AG08396 (cell line): ENCODE measurements at regions not wholly inside any gene's neighbourhood (a gene's known extent, or its start where the extent isn't known, plus 50 kb on each side); places are given as distances from the start of the nearest gene placed in this dataset.
A peak's percentile ranks its signal among the peaks of the same experiment; 100 is the strongest.
"Not testable (repeated sequence)": the region's sequence is repeated elsewhere in the genome, so short reads cannot be mapped to it uniquely, and the experiment has no call there.

Experiments used
- DNase-seq: peaks from one replicate; pipeline ENCODE4 v3.0.0; 2012; ENCODE audit warnings: low spot score, mixed read lengths

DNA sequence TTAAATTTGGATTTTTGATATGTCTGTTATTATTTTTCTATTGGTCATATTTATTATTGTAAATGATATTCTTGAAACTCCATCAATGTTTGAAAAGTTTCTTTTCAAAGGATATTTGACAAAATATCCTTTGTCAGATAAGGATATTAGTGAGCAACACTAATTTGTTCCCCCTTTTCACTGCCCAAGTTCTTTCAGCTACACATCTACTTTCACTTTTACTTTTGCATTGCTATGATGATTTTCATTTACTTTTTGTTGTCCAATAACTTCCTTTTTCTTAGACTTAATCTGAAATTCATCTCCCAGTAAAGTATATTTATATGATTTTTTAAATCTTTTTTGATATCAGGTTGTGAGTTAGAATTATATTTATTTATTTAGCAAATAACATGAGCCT lies 542.3 kb upstream of the ADGRL3 start:
- no peak for DNase-seq

DNA sequence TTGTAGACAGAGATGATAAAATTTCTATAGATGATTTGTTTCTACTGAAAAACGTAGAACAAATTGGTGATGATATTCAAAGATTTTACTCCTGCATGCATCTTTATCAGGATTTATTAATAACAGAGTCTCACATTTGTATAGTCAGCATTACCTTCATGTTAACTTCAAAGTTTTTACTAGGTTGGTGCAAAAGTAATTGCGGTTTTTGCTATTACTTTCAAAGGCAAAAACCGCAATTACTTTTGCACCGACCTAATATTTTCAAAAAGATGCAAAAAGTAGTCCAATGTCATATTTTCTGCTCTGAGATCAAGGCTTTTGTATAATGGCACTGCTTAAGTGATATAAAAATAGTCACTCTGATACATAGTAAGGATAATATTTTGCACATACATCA lies 536.4 kb upstream of the ADGRL3 start:
- DNase-seq, result no peak

DNA sequence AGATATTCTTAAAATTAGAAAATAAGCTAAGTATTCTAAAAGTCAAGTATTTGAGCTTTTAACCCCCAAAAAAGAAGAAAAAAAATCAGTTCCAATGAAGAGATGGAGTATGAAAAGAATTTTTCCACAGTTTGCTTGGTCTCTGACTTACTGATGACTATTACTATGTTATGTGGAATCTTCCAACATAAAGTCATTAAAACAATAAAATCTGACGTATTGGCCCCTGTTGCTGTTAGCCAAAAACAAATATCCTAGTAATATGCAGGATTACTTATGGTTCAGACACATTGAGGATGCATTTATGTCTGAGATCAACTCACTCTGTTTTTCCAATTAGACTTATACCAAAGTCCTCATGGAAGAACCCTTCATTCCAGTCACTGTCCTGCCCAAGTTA lies 517.2 kb upstream of the ADGRL3 start:
- peak; percentile 2 for DNase-seq

DNA sequence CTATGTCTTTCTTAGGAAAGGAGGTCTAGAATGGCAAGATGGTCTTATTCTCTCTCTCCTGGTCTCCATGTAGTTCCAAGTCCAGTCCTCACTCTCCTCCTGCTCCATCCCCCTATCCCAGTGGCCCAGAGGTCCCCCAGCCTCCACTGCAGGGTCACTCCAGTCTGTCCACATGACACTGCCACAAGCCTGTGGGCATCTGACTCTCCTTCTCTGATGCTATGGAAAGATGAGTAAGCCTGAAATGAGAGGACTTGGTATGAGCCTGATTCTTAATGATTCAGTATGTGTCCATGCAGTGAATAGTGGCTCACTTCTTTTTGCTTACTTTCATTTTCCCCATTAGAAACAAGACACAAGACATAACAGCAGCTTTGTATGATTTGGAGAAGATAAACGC lies 516.8 kb upstream of the ADGRL3 start:
- DNase-seq, result peak; percentile 51

DNA sequence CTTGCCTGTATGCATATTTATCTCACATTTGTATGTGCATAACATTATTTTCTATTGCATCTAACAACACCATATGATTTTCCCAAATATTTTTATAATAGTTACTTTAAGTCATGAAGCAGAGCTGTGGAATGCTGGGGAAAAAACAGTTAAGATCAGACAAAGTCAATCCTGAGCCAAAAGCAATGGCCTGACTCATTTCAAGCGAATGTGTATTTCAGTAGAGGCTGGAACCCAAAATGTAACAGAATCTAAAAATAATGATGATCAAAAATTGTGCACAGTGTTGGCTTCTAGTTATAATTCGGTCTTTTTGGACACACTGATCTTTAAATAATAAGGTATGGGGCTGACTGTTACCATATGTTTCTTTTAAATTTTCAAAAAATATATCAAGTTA lies 516.2 kb upstream of the ADGRL3 start:
- peak; percentile 47 for DNase-seq

DNA sequence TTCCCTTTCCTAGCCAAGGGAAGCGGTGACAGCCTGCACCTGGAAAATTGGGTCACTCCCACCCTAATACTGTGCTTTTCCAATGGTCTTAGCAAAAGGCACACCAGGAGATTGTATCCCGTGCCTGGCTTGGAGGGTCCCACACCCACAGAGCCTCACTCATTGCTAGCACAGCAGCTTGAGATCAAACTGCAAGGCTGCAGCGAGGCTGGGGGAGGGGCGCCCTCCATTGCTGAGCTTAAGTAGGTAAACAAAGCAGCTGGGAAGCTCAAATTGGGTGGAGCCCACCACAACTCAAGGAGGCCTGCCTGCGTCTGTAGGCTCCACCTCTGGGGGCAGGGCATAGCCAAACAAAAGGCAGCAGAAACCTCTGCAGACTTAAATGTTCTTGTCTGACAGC lies 504.1 kb upstream of the ADGRL3 start:
- DNase-seq, result not testable (repeated sequence)

DNA sequence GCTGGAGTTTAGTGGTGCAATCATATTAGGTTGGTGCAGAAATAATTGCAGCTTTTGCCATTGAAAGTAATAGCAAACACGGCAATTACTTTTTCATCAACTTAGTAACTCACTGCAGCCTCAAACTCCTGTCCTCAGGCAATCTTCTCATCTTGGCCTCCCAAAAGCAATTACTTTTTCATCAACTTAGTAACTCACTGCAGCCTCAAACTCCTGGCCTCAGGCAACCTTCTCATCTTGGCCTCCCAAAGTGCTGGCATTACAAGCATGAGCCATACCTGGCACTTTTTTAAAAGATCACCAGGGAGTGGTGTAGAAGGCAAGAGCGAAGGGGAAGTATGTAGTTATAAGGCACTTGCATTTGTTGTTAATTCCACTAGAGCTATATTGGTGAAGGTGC lies 491.1 kb upstream of the ADGRL3 start:
- no peak for DNase-seq

DNA sequence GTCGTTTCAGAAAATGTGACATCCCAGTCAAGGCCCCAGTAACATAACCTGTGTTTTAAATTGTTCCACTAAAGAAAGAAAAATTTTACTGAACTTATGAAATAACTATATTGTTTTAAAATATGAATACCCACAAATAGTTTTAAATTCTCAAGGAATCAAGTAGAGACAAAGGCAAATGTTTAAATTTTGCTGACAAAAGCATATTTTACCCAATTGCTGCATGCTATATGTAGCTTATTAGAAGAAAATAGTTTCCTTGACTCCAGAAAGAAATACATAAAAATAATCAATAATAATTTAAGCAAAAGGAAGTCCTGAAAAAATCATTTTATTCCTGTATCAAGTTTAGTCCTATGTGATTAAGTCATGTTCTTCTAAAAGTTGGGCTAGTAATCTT lies 481.3 kb upstream of the ADGRL3 start:
- DNase-seq, result no peak

DNA sequence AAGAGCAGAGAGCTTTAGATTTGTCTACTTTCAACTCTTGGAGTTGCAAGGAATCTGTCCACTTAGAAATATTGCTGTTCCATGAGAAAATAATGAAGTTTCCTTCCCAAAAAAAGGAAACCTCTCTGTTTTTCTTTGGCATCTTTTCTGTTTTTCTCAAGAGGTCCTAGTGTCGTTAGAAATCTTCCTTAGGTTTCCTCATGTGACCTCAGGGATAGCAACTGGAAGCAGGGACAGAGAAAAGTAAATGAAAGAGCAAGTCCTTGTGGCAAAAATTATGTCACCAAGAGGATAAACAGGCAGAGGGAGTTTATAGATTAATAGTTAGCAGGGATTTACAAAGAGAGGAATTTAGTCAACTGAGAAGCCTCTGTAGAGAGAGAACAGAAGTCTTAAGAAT lies 478.4 kb upstream of the ADGRL3 start:
- DNase-seq, result no peak

DNA sequence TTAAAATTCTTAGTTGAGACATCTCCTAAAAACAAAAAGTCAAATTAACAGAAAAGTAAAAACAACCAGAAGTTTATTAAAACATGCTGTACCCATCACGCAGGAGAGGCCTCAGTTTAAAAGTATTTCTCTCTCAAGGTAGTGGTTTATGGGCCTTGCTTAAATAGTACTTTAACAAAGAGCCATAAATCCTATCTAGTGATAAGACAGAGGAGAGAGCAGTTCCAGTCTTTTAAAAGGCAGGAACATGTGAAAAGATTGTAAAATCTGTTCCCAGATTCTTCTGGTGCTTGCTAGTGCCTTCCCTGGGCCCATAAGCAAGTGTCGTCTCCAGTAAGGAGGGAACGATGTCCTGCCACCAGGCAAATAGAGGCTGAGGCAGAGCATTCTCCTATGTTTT lies 476.3 kb upstream of the ADGRL3 start:
- DNase-seq, result no peak

DNA sequence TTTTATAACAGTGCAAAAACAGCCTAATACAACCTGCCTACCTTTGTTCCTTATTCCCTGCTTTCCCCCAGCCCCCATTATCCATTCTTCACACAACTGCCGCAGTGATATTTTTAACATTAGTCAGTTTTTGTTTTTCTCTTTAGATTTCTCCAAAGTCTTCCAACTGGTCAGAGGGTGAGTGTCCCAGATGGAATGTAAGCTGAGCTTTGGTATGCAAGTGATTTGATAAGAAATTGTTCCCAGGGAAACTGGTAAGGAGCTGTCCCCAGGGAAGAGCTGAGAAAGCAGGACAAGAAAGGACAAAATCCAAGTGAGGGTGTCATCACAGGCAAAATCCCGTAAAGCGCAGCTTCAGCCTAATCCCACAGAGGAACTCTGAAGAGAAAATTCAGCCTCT lies 475.5 kb upstream of the ADGRL3 start:
- peak; percentile 58 for DNase-seq

DNA sequence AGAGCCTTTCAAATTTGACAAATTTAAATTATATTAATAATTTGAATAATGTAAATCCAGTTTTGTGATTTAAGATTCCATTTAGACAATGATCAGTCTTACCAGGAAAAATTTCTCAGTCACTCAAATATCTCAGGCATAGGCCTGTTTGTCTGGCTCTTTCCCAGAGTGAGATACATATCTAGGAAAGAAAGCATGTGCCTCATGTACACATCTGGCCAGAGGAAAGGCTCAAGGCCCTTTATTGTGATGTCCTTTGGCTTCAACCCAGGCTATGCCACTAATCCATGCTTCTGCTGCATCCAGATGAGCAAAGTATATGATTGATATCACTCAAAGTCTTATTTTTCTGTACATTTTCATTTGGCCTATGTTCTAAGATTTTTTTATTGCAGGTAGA lies 473.3 kb upstream of the ADGRL3 start:
- no peak for DNase-seq

DNA sequence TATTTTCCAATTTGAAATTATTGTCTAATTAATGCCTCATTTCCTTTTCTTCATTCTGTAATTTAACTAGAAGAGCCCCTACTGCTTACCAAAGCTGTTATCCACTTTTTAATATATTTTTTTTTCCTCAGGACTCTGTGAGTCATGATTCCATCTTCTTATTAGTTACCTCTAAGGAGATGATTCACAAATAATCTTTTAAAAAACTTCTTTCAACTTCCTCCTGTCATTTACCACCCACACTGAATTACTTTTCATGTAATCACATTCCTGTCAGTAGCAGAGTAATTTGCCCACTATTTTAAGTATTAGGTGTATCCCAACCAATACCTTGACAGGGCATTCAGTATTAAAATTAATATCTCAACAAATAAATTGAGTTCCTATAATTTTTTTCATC lies 470.9 kb upstream of the ADGRL3 start:
- DNase-seq, result no peak

DNA sequence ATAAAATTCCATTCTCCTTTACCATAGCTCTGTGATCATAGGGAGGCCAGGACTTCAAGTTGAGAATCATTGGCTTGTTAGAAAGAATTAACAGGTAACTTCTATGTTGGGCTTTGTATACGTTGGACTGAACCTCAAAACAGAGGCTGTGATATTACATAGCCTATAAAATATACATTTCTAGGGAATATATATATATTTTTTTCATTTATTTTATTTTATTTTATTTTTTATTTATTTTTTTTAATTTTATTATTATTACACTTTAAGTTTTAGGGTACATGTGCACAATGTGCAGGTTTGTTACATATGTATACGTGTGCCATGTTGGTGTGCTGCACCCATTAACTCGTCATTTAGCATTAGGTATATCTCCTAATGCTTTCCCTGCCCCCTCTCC lies 470.4 kb upstream of the ADGRL3 start:
- not testable (repeated sequence) for DNase-seq

DNA sequence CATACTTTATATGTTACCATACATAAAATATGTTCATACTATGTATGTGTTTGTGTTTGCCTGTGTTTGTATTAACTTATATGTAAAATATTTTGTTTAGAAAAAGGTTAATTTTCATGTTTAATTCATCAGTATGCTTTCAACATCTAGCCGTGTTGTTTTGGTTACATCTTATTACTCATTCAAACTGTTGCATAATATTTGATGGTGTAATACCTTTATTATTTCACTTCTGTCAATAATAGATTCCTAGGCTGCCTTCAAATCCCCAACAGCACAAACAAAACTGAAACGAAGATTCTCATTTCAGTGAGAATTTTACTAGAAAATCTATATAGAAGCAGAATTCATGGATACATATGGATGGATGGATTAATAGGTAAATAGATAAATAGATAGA lies 462.3 kb upstream of the ADGRL3 start:
- peak; percentile 18 for DNase-seq

DNA sequence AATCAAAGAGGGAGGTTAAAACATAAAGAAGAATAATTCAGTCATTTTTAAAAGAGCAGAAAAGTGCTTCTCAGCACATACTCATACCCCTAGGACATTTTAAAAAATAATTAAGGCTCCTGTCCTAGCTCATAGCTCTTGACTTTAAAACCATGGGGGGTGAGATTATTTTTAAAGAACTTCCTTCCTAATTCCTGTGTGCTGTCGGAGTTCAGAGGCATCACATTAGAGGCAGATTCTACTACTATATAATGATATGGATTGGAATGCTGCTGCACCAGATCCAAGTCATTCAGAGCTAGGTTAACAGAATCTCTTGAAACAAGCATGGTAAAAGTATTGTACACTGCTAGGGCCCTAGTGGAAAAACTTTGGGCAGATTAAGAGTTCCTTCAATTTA lies 456.5 kb upstream of the ADGRL3 start:
- DNase-seq, result no peak

DNA sequence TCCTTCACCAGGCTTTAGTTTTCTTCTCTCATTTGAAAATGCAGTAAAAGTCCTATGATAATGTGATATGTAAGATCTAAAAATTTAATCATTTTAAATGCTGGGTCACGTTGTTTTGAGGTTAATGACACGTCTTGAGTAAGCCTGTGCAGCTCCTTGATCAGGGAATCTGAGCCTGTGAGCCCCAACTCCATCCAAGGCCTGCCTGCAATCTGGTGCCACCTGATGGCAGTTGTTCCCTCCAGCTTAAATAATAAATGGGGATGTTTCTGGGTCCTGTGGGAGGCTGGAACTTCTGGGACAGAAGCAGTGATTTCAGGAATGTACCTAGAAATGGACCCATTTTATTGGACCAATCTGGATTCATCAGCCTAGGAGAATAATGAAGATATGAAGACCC lies 455.4 kb upstream of the ADGRL3 start:
- peak; percentile 15 for DNase-seq

DNA sequence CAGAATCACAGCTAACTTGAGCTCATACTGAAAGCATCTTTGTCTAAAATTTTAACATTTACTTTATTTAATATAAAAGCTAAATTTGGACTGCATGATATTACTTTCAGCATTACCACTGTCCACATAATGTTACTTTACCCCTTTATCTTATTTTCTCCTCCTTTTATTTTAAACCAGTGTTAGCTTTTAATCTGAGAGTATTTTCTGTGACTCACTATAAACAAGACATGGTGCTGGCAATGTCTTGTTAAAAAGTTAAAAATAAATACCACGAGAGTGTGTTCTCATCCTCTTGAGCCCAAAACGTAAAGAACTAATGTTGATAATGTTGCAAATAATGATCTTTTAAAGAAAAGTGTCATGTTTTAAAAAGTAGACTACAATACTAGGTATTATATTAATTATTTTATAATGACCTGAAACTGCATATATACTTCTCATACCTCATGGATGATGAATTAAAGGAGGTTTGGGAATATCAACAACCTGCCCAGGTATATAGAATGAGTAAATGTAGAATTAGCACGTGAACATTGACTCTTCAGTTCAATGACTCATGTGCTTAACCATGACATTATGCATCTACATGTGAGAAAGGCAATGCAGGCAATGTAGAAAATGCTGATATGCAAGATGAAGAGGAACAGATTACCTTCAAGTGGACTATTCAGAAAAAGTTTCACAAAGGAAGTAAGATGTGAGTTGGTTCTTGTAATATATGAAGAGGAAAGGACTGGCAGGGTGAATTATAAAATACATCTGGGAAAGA lies 454.1 kb upstream of the ADGRL3 start:
- no peak for DNase-seq

DNA sequence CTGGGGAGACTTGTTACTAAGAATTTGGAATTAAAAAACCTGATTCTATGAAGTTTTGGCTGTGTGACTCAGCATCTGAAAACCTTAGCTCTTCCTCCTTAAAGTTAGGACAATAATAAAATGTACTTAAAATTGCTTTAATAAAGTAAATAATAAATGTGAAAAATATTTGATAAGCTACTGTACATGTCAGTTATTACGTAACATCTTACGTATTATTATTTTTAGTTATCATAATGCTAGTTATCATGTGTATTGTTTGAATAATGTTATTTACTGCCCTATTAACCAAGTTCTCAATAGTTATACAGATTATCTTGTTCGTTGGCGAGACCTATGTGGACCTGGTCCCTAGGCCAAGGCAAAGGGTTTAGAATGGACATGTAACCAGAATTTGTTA lies 449.2 kb upstream of the ADGRL3 start:
- no peak for DNase-seq

DNA sequence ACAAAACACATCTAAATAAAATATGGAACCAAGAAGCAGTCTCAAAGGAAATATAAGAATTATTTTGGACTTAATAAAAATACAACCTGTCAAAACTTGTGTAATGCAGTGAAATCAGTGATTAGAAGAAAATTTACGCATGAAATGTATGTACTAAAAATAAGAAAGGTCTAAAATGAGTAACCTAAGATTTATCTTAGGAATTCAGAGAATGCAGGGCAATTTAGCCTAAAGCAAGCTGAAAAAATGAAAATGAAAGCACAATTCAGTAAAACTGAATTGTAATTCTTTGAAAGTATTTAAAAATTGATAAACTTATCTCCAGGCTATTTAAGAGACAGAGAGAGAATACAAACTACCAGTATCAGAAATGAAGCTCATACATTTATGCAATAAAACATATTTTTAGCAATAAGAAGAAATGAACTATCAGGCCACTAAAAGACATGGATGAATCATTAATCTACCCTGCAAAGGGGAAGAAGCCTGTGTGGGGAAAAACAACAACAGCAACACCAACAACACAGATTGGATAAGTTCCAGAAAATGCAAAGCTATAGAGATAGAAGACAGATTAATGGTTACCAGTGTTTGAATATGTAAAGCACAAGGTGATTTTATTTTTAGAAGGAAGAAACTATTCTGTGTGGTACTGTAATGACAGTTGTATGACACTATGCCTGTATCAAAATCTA lies 442.0 kb upstream of the ADGRL3 start:
- DNase-seq, result no peak

DNA sequence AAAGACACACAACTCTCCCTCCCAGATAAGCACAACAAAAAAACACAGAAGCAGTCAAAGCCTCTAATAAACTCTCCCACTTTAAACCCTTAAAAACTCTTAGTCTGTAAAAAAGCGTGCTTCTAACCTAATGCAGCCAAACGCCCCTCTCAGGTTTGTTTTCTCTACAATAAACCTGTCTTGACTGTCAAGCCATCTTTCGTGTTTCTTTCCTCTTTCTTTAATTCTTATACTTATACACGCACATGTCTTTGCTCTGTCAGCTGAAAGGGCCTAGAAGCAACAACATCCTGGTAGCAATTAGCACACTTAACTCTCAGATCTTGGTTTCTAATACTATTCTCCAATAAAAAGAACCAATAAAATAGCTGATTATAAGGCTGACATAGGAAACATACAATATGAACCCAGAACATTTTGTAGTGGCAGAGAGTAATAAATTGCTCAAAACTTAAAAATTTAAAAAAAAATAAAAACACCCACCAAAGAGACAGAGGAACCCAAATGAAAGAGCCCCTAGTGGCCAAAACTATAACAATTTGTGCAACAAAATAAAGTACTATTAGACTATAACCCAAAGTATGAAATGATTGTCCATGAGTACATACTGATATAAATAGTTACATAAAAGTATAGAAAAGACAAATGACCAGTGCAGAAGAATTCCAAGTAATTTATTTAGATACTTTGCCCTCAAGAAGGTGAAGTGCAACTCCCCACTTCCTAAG lies 440.4 kb upstream of the ADGRL3 start:
- no peak for DNase-seq

DNA sequence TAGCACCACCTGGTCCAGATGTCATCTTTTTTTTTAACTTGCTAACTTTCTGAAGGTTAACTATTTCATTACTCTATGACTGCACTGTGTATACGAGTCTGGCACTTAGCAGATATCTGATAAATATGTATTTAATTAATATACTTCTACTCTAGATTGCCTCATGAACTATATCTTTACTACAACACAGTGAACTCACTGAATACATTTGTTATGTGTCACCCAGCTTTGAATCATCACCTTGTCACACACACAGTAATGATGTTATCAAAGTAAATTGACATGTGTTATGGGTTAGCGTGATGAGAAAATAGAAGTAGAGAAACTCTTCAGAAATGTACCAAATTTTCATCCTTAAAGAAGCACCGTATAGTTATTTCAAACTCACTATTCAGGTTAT lies 419.3 kb upstream of the ADGRL3 start:
- peak; percentile 4 for DNase-seq

DNA sequence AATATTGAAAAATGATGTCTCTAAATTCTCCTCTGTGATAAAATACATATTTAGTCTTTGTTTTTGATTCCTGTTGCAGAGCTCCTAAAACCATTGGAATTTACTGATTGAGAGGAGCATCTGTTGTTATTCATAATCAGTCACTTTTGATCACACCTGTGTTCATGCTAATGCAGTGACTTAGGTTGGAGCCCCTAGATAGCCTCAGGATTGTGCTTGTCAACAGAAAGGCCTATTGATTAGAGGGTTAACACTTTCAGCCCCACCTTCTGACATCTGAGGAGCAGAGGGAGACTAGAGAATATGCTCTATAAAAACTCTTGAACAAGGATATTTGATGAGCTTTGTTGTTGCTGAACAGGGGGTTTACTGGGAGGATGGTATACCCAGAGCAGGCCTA lies 409.5 kb upstream of the ADGRL3 start:
- DNase-seq, result no peak
